ENCODE measurements at regions not wholly inside any gene's neighbourhood (a gene's known extent, or its start where the extent isn't known, plus 50 kb on each side); places are given as distances from the start of the nearest gene placed in this dataset.

DNA sequence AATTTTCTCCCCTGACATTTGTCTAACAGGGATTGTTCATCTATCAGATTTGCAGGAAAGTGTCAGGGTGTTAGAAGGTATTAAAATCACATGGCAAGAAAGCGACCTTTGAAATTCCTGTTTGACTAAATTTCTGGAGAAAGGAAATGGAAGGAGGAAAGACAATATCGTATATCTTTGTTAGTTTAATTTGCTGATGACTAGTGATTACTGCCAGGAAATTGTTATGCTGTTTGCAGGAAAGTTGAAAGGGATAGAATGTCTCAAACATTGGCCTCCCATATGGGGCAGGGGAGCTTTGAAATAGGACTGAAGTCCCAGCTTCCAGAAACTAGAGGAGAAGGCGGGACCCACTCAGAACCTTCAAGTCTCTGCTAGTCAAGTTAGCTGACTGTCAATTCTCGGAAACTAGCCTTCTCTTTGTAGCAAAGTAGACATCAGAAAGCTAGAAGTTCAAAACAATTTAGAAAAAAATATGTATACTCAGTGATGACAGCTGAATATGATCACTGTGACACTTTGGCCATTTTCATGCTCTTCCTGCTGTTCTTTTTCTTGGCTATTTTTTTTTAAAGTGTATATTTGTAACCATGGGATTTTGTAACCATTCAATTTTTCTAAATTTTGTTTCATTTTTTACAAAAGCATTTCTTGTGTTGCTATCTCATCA lies 53.4 kb upstream of the RALGAPA2 start:
- H3K4me3 ChIP-seq: no peak overlapping the region
- TF ChIP-seq, protein P1, sequence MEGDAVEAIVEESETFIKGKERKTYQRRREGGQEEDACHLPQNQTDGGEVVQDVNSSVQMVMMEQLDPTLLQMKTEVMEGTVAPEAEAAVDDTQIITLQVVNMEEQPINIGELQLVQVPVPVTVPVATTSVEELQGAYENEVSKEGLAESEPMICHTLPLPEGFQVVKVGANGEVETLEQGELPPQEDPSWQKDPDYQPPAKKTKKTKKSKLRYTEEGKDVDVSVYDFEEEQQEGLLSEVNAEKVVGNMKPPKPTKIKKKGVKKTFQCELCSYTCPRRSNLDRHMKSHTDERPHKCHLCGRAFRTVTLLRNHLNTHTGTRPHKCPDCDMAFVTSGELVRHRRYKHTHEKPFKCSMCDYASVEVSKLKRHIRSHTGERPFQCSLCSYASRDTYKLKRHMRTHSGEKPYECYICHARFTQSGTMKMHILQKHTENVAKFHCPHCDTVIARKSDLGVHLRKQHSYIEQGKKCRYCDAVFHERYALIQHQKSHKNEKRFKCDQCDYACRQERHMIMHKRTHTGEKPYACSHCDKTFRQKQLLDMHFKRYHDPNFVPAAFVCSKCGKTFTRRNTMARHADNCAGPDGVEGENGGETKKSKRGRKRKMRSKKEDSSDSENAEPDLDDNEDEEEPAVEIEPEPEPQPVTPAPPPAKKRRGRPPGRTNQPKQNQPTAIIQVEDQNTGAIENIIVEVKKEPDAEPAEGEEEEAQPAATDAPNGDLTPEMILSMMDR (IDR thresholded peaks at IDR 0.05): no peak
- TF ChIP-seq POLR2A (IDR thresholded peaks at IDR 0.05): no peak

DNA sequence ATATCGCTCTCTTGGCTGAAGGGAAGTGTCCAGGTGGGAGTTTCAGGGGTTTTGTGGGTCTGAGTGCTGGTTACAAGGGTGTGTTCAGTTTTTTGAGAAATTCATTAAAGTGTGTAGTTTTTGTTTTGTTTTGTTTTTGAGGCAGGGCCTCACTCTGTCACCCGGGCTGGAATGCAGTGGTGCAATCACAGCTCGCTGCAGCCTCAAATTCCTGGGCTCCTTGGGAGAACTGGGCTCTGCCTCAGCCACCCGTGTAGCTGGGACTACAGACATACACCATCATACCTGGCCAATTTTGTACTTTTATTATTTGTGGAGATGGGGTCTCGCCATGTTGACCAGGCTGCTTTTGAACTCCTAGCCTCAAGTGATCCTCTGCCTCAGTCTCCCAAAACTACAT lies 51.2 kb upstream of the RALGAPA2 start:
- peaks cover 0 to 6% of the 10 kb centered on the region in 2 donors for H3K4me1 ChIP-seq (replicated peaks in 1 of 2)
- no peak for TF ChIP-seq POLR2A (IDR thresholded peaks at IDR 0.05)
- H3K27ac ChIP-seq: no peak overlapping the region
- H3K9me3 ChIP-seq (replicated peaks in 1 of 3): no peaks in the 10 kb centered on the region
- no peak overlapping the region for H3K4me3 ChIP-seq
- no peaks in the 10 kb centered on the region for H3K27me3 ChIP-seq
- intact Hi-C loops (cut with DNase I): no loop called here
- 75 to 87% (median 83%) methylated on average over 5 of the region's 5 CpGs for WGBS, 4 donors
- no peaks in the 10 kb centered on the region for H3K36me3 ChIP-seq (replicated peaks in 1 of 2)
- no peak for DNase-seq

More for the DNA sequence above, 53.4 kb upstream of the RALGAPA2 start:
- DNase-seq: no peak
- no peak overlapping the region for H3K27ac ChIP-seq
- no peaks in the 10 kb centered on the region for H3K27me3 ChIP-seq
- WGBS, 4 donors: 54 to 70% (median 66%) methylated on average over 4 of the region's 4 CpGs
- no peaks in the 10 kb centered on the region for H3K36me3 ChIP-seq (replicated peaks in 1 of 2)
- no peaks in the 10 kb centered on the region for H3K9me3 ChIP-seq (replicated peaks in 1 of 3)
- H3K4me1 ChIP-seq (replicated peaks in 1 of 2): peaks cover 0 to 4% of the 10 kb centered on the region in 2 donors
- intact Hi-C loops (cut with DNase I): no loop called here

All from adrenal gland (tissue), 9 donors.